CD4-positive, alpha-beta T cell treated with Interleukin-12 subunit alpha and Interleukin-12 subunit beta, for 1 hour (primary cell): ENCODE measurements at regions not wholly inside any gene's neighbourhood (a gene's known extent, or its start where the extent isn't known, plus 50 kb on each side); places are given as distances from the start of the nearest gene placed in this dataset.

Experiments used
- DNase-seq: peaks from one replicate; pipeline ENCODE4 v3.0.0-alpha.2; 2020

GRCh38 chr12:61701471-61701870, 558.7 kb upstream of the USP15 start:
- DNase-seq, result no peak

- DNase-seq, result no peak
These were observed 553.4 kb upstream of the USP15 start for GRCh38 chr12:61706783-61707182.

- no peak for DNase-seq
These were observed 547.1 kb upstream of the USP15 start for GRCh38 chr12:61713121-61713520.

GRCh38 chr12:61717986-61718385, 542.2 kb upstream of the USP15 start:
- DNase-seq, result no peak

GRCh38 chr12:61739925-61740324, 520.3 kb upstream of the USP15 start:
- DNase-seq, result no peak

- DNase-seq, result no peak
These were observed 509.6 kb upstream of the USP15 start for GRCh38 chr12:61750604-61751003.

- DNase-seq, result no peak
These were observed 506.0 kb upstream of the USP15 start for GRCh38 chr12:61754214-61754613.

- DNase-seq, result no peak
These were observed 502.2 kb upstream of the USP15 start for GRCh38 chr12:61757831-61758505.

GRCh38 chr12:61758661-61759060, 501.5 kb upstream of the USP15 start:
- no peak for DNase-seq

- no peak for DNase-seq
These were observed 494.3 kb upstream of the USP15 start for GRCh38 chr12:61765926-61766325.

GRCh38 chr12:61780435-61780834, 479.8 kb upstream of the USP15 start:
- no peak for DNase-seq

GRCh38 chr12:61781021-61781581, 479.1 kb upstream of the USP15 start:
- DNase-seq, result no peak

- DNase-seq, result no peak
These were observed 463.4 kb upstream of the USP15 start for GRCh38 chr12:61796846-61797245.

GRCh38 chr12:61797266-61797665, 462.9 kb upstream of the USP15 start:
- no peak for DNase-seq

- no peak for DNase-seq
These were observed 461.4 kb upstream of the USP15 start for GRCh38 chr12:61798778-61799177.

- DNase-seq, result no peak
These were observed 455.9 kb upstream of the USP15 start for GRCh38 chr12:61804301-61804700.

GRCh38 chr12:61808856-61809255, 451.3 kb upstream of the USP15 start:
- no peak for DNase-seq

- no peak for DNase-seq
These were observed 449.7 kb upstream of the USP15 start for GRCh38 chr12:61810486-61810885.

GRCh38 chr12:61821381-61821780, 438.8 kb upstream of the USP15 start:
- DNase-seq, result no peak

GRCh38 chr12:61823102-61823501, 437.1 kb upstream of the USP15 start:
- DNase-seq, result no peak

- no peak for DNase-seq
These were observed 413.4 kb upstream of the USP15 start for GRCh38 chr12:61846765-61847164.

GRCh38 chr12:61848893-61849292, 411.3 kb upstream of the USP15 start:
- DNase-seq, result no peak

- DNase-seq, result no peak
These were observed 406.3 kb upstream of the USP15 start for GRCh38 chr12:61853945-61854344.

GRCh38 chr12:61854902-61855301, 405.3 kb upstream of the USP15 start:
- DNase-seq, result no peak

GRCh38 chr12:61857968-61858367, 402.2 kb upstream of the USP15 start:
- no peak for DNase-seq
